ENCODE measurements at regions not wholly inside any gene's neighbourhood (a gene's known extent, or its start where the extent isn't known, plus 50 kb on each side); places are given as distances from the start of the nearest gene placed in this dataset.
"Not testable (repeated sequence)": the region's sequence is repeated elsewhere in the genome, so short reads cannot be mapped to it uniquely, and the experiment has no call there.

DNA sequence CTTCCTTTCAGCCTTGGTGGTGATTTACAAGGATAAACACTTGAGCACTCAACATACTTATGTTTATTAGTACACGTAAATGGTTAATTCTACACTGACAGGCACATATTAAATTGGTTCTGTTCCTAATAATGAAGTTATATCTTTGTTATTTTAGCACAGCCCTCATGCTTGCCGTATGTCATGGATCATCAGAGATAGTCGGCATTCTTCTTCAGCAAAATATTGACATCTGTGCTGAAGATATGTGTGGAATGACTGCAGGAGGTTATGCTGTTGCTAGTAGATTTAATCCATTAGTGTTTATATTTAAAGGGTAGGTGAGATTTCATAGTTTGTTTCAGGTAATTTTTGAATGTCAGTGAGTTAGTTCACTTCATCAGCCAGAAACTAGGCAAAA is 73.0 kb upstream of the ACBD5 start:
- H3K4me3 ChIP-seq (ENCODE audit: low read length in 2 of 2); H3K27me3 ChIP-seq (ENCODE audit: control insufficient read depth in 2 of 2, insufficient read depth in 1 of 2, low read length in 1 of 2); H3K9me3 ChIP-seq (ENCODE audit: control insufficient read depth in 2 of 2, insufficient read depth in 1 of 2, low read length in 1 of 2); H3K36me3 ChIP-seq (ENCODE audit: control insufficient read depth in 2 of 2, insufficient read depth in 2 of 2, low read length in 1 of 2); H3K27ac ChIP-seq (ENCODE audit: low read depth in 1 of 2, low read length in 1 of 2); DNase-seq (ENCODE audit: low read depth in 6 of 9, low spot score in 9 of 9); H3K4me1 ChIP-seq (ENCODE audit: control insufficient read depth in 2 of 2, insufficient read depth in 2 of 2, low read length in 2 of 2): not testable (repeated sequence)
- WGBS = 95% methylated on average over 3 of the region's 3 CpGs

DNA sequence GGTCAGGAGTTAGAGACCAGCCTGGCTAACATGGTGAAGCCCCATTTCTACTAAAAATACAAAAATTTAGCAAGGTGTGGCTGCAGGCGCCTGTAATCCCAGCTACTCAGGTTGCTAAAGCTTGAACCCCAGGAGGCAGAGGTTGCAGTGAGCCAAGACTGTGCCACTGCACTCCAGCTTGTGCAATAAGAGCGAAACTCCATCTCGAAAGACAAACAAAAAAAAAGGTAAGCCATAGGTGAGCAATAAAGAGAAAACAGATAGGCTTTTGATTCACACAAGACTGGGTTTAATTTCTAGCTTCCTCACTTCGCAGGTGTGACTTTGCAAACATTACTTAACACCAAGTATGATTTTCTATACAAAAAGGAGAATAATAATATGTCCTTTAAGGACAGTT is 72.3 kb upstream of the ACBD5 start:
- DNase-seq (ENCODE audit: low read depth in 6 of 9, low spot score in 9 of 9) = peak in 1 of 9 donors; percentile 26
- H3K27me3 ChIP-seq (ENCODE audit: control insufficient read depth in 2 of 2, insufficient read depth in 1 of 2, low read length in 1 of 2) = no peaks in the 10 kb centered on the region
- no peaks in the 10 kb centered on the region for H3K4me1 ChIP-seq (ENCODE audit: control insufficient read depth in 2 of 2, insufficient read depth in 2 of 2, low read length in 2 of 2)
- 95% methylated on average over 4 of the region's 4 CpGs for WGBS
- H3K9me3 ChIP-seq (ENCODE audit: control insufficient read depth in 2 of 2, insufficient read depth in 1 of 2, low read length in 1 of 2) = no peaks in the 10 kb centered on the region
- no peak overlapping the region for H3K27ac ChIP-seq (ENCODE audit: low read depth in 1 of 2, low read length in 1 of 2)
- H3K36me3 ChIP-seq (ENCODE audit: control insufficient read depth in 2 of 2, insufficient read depth in 2 of 2, low read length in 1 of 2) = no peaks in the 10 kb centered on the region
- H3K4me3 ChIP-seq (ENCODE audit: low read length in 2 of 2) = no peak overlapping the region

DNA sequence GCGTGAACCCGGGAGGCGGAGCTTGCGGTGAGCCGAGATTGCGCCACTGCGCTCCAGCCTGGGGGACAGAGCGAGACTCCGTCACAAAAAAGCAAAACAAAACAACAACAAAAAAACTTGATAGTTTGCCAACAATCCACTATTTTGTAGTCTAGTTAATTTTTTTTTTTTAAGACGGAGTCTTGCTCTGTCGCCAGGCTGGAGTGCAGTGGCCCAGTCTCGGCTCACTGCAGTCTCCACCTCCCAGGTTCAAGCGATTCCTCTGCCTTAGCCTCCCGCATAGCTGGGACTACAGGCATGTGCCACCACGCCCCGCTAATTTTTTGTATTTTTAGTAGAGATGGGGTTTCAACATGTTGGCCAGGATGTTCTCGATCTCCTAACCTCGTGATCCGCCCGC is 71.2 kb upstream of the ACBD5 start:
- 97% methylated on average over 20 of the region's 20 CpGs for WGBS
- H3K27me3 ChIP-seq (ENCODE audit: control insufficient read depth in 2 of 2, insufficient read depth in 1 of 2, low read length in 1 of 2); H3K36me3 ChIP-seq (ENCODE audit: control insufficient read depth in 2 of 2, insufficient read depth in 2 of 2, low read length in 1 of 2); H3K4me3 ChIP-seq (ENCODE audit: low read length in 2 of 2); DNase-seq (ENCODE audit: low read depth in 6 of 9, low spot score in 9 of 9); H3K9me3 ChIP-seq (ENCODE audit: control insufficient read depth in 2 of 2, insufficient read depth in 1 of 2, low read length in 1 of 2); H3K4me1 ChIP-seq (ENCODE audit: control insufficient read depth in 2 of 2, insufficient read depth in 2 of 2, low read length in 2 of 2); H3K27ac ChIP-seq (ENCODE audit: low read depth in 1 of 2, low read length in 1 of 2): not testable (repeated sequence)

DNA sequence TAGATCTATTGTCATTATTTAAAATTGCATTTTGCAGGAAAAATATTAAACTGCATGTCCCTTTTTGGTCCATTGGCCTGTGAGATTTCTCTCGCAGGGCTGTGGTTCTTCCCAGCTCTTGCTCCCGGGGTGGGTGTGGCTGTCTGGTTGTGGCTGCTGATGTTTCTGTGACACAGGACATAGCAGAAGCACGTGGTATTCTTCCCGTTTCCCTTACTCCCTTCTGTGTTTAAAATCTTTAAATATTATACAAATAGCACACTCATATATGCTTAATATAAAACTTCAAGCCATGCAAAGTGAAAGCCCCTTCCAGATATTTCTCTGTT is 57.9 kb upstream of the ACBD5 start:
- not testable (repeated sequence) for DNase-seq (ENCODE audit: low read depth in 6 of 9, low spot score in 9 of 9); H3K4me3 ChIP-seq (ENCODE audit: low read length in 2 of 2); H3K9me3 ChIP-seq (ENCODE audit: control insufficient read depth in 2 of 2, insufficient read depth in 1 of 2, low read length in 1 of 2); H3K27me3 ChIP-seq (ENCODE audit: control insufficient read depth in 2 of 2, insufficient read depth in 1 of 2, low read length in 1 of 2); H3K36me3 ChIP-seq (ENCODE audit: control insufficient read depth in 2 of 2, insufficient read depth in 2 of 2, low read length in 1 of 2); H3K4me1 ChIP-seq (ENCODE audit: control insufficient read depth in 2 of 2, insufficient read depth in 2 of 2, low read length in 2 of 2); H3K27ac ChIP-seq (ENCODE audit: low read depth in 1 of 2, low read length in 1 of 2)
- 27% methylated on average over 4 of the region's 4 CpGs for WGBS

DNA sequence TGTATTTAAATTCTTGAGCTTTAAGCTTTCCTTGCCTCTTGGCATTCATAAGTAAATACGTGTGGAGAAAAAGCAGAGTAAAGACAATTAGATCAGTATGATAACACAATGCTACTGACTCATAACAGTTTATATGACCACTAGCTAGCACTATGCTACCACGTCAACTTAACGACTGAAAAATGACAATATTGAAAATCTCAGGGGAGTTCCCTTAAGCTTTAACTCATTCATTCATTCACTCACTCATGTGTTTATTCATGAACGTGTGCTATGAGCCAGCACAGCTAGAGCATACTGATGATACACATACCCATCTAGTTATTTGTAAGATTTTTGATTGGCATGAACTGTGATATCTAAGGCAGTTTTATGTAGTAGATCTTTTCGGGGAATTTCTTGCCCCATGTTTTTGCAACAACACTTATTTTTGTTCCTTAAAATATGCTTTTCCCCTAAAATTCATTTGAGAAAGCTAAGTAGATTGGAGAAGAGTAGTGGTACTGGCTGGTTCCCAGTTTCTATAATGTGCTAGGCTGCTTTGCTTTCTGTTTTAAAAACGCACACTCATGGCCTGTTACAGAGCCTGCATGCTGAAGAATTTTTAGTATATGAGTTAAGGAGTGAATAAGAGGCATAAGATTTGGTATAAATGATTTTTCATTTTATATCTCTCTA is 57.4 kb upstream of the ACBD5 start:
- 82% methylated on average over 6 of the region's 6 CpGs for WGBS
- H3K27ac ChIP-seq (ENCODE audit: low read depth in 1 of 2, low read length in 1 of 2) = no peak overlapping the region
- no peaks in the 10 kb centered on the region for H3K9me3 ChIP-seq (ENCODE audit: control insufficient read depth in 2 of 2, insufficient read depth in 1 of 2, low read length in 1 of 2)

DNA sequence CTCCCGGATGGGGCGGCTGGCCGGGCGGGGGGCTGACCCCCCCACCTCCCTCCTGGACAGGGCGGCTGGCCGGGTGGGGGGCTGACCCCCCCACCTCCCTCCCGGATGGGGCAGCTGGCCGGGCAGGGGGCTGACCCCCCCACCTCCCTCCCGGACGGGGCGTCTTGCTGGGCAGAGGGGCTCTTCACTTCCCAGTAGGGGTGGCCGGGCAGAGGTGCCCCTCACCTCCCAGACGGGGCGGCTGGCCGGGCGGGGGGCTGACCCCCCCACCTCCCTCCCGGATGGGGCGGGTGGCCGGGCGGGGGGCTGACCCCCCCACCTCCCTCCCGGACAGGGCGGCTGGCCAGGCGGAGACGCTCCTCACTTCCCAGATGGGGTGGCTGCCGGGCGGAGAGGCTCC is 55.7 kb upstream of the ACBD5 start:
- not testable (repeated sequence) for H3K36me3 ChIP-seq (ENCODE audit: control insufficient read depth in 2 of 2, insufficient read depth in 2 of 2, low read length in 1 of 2); H3K4me1 ChIP-seq (ENCODE audit: control insufficient read depth in 2 of 2, insufficient read depth in 2 of 2, low read length in 2 of 2); H3K4me3 ChIP-seq (ENCODE audit: low read length in 2 of 2); H3K27ac ChIP-seq (ENCODE audit: low read depth in 1 of 2, low read length in 1 of 2); H3K9me3 ChIP-seq (ENCODE audit: control insufficient read depth in 2 of 2, insufficient read depth in 1 of 2, low read length in 1 of 2); H3K27me3 ChIP-seq (ENCODE audit: control insufficient read depth in 2 of 2, insufficient read depth in 1 of 2, low read length in 1 of 2); DNase-seq (ENCODE audit: low read depth in 6 of 9, low spot score in 9 of 9)
- 94% methylated on average over 26 of the region's 26 CpGs for WGBS

More for the DNA sequence above, 57.4 kb upstream of the ACBD5 start:
- H3K27me3 ChIP-seq (ENCODE audit: control insufficient read depth in 2 of 2, insufficient read depth in 1 of 2, low read length in 1 of 2) = no peaks in the 10 kb centered on the region
- DNase-seq (ENCODE audit: low read depth in 6 of 9, low spot score in 9 of 9) = no peak
- no peaks in the 10 kb centered on the region for H3K4me1 ChIP-seq (ENCODE audit: control insufficient read depth in 2 of 2, insufficient read depth in 2 of 2, low read length in 2 of 2)
- no peak overlapping the region for H3K4me3 ChIP-seq (ENCODE audit: low read length in 2 of 2)
- no peaks in the 10 kb centered on the region for H3K36me3 ChIP-seq (ENCODE audit: control insufficient read depth in 2 of 2, insufficient read depth in 2 of 2, low read length in 1 of 2)

DNA sequence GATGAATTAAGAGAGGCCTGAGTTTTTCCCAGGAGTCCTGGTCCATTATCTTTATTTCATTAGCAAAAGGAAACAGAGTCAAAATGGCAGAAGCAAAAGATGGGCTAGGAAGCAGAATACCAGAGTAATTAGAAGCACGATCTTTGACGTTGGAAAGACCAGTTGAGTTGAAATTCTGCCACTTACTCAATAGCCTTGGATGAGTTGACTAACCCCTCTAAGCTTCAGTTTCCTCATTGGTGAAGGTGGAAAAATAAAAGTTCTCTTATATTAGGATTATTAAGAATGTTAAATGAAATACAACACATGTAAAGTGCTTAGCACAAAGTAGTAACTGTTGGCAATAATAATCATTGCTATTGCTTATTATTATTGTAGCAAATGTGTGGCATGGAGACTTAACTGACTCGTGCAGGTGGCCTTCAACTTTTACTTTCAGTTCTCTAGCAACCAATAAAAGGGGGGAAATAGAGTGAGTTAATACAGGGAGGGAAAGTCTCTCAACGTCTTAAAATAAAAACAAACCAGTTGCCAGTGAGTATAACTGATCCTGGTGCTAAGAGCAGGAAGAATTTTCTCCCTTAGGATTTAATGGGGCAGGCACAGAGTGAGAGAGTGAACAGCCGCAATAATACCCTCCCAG is 50.8 kb upstream of the ACBD5 start:
- DNase-seq (ENCODE audit: low read depth in 6 of 9, low spot score in 9 of 9) = peak in 2 of 9 donors; percentile 2 to 22
- H3K4me1 ChIP-seq (ENCODE audit: control insufficient read depth in 2 of 2, insufficient read depth in 2 of 2, low read length in 2 of 2); H3K9me3 ChIP-seq (ENCODE audit: control insufficient read depth in 2 of 2, insufficient read depth in 1 of 2, low read length in 1 of 2); H3K4me3 ChIP-seq (ENCODE audit: low read length in 2 of 2); H3K36me3 ChIP-seq (ENCODE audit: control insufficient read depth in 2 of 2, insufficient read depth in 2 of 2, low read length in 1 of 2); H3K27me3 ChIP-seq (ENCODE audit: control insufficient read depth in 2 of 2, insufficient read depth in 1 of 2, low read length in 1 of 2); H3K27ac ChIP-seq (ENCODE audit: low read depth in 1 of 2, low read length in 1 of 2): not testable (repeated sequence)
- whole genome bisulfite sequencing = 55% methylated on average over 5 of the region's 5 CpGs

Measured in thymus (tissue), 11 donors.